ENCODE measurements at regions not wholly inside any gene's neighbourhood (a gene's known extent, or its start where the extent isn't known, plus 50 kb on each side); places are given as distances from the start of the nearest gene placed in this dataset.
"Not testable (repeated sequence)": the region's sequence is repeated elsewhere in the genome, so short reads cannot be mapped to it uniquely, and the experiment has no call there.

DNA sequence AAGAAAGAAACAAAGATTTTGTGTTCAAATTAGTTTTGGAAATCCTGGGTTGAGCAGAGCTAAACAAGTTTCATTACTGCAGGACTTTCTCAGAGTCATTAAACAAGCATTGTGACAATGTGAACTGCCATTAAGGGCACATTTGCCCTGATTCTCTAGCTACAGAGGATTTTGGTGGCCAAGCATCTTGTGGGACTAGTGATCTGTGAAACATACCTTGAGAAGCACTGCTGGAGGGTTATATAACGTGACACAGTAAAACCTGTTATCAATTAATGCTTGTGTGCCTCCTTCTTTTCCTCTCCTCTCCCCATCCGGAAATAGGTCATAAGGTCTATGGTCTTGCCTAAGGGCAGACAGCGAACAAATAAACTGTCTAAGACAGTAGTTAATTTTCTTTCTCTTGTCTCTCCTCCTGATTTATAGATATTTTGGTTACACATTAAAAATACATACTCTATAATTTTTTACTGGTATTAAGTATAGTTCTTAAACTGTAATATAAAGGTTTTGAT, 167.3 kb upstream of the NANOGP8 start:
- DNase-seq = no peak
- Histone ChIP-seq H3K9me3 (no peaks in the 10 kb centered on the region), H3K36me3 (no peaks in the 10 kb centered on the region), H3K27ac (no peak overlapping the region), H3K4me1 (ENCODE audit: insufficient read depth) (no peaks in the 10 kb centered on the region), H3K4me3 (no peak overlapping the region), H3K27me3 (no peaks in the 10 kb centered on the region)
- intact Hi-C loops (cut with DNase I) = no loop called here
- TF ChIP-seq, protein P1, sequence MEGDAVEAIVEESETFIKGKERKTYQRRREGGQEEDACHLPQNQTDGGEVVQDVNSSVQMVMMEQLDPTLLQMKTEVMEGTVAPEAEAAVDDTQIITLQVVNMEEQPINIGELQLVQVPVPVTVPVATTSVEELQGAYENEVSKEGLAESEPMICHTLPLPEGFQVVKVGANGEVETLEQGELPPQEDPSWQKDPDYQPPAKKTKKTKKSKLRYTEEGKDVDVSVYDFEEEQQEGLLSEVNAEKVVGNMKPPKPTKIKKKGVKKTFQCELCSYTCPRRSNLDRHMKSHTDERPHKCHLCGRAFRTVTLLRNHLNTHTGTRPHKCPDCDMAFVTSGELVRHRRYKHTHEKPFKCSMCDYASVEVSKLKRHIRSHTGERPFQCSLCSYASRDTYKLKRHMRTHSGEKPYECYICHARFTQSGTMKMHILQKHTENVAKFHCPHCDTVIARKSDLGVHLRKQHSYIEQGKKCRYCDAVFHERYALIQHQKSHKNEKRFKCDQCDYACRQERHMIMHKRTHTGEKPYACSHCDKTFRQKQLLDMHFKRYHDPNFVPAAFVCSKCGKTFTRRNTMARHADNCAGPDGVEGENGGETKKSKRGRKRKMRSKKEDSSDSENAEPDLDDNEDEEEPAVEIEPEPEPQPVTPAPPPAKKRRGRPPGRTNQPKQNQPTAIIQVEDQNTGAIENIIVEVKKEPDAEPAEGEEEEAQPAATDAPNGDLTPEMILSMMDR (IDR thresholded peaks at IDR 0.05) = no peak
- TF ChIP-seq EP300 (IDR thresholded peaks at IDR 0.05) = no peak
- no peak for TF ChIP-seq POLR2A (IDR thresholded peaks at IDR 0.05)
- 86 to 92% (median 87%) methylated on average over 3 of the region's 3 CpGs for WGBS, 3 donors

DNA sequence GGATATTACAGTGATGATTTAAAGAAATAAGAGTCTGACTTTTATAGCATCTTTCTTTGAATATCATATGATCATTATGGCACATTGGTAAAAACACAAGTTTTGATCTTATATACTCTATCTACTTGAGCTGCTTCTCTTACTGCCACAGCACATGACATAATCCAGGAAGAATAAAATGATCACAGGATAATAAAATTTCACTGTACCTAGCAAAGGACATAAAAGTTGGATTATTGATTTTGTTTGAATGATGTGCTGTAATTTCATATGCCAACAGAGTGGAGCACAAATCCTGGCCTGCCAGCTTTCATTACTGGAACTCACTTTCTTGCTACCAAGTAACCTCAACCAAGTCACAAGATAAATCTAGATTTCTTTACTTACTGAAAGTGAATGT, 162.1 kb upstream of the NANOGP8 start:
- intact Hi-C loops (cut with DNase I) = no loop called here
- no peak overlapping the region for H3K27ac ChIP-seq

DNA sequence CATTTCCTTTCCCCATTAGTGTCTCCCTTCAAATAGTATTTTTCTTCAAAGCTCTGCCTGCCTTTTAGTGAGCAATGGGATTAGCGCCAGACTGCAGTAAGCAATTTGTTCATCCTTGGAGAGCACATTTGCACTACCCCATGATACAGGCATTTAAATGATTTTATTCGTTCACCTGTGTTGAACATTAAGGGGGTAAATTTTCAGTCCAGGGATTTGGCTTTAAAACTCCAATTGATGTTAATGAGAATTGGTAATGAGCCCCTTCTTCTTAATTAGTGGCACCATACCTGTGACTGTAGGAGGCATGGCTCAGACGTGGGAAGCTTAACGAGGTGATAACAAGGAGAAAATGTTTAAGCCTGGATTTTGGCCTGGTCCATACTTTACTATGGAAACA, 161.4 kb upstream of the NANOGP8 start:
- H3K36me3 ChIP-seq = no peaks in the 10 kb centered on the region
- H3K27ac ChIP-seq = no peak overlapping the region
- no peak overlapping the region for H3K4me3 ChIP-seq
- no peaks in the 10 kb centered on the region for H3K4me1 ChIP-seq (ENCODE audit: insufficient read depth)
- no peaks in the 10 kb centered on the region for H3K9me3 ChIP-seq
- no peaks in the 10 kb centered on the region for H3K27me3 ChIP-seq
- DNase-seq = no peak
- intact Hi-C loops (cut with DNase I) = no loop called here
- 65 to 77% (median 71%) methylated on average over 4 of the region's 4 CpGs for WGBS, 3 donors
- no peak for TF ChIP-seq EP300 (IDR thresholded peaks at IDR 0.05)
- TF ChIP-seq POLR2A (IDR thresholded peaks at IDR 0.05) = no peak
- TF ChIP-seq, protein P1 (IDR thresholded peaks at IDR 0.05) = no peak

More for the DNA sequence above, 162.1 kb upstream of the NANOGP8 start:
- H3K27me3 ChIP-seq = no peaks in the 10 kb centered on the region
- H3K4me3 ChIP-seq = no peak overlapping the region
- no peaks in the 10 kb centered on the region for H3K4me1 ChIP-seq (ENCODE audit: insufficient read depth)
- TF ChIP-seq POLR2A (IDR thresholded peaks at IDR 0.05) = no peak
- TF ChIP-seq EP300 (IDR thresholded peaks at IDR 0.05) = no peak
- TF ChIP-seq, protein P1 (IDR thresholded peaks at IDR 0.05) = no peak
- H3K36me3 ChIP-seq = no peaks in the 10 kb centered on the region
- no peaks in the 10 kb centered on the region for H3K9me3 ChIP-seq
- DNase-seq = no peak

DNA sequence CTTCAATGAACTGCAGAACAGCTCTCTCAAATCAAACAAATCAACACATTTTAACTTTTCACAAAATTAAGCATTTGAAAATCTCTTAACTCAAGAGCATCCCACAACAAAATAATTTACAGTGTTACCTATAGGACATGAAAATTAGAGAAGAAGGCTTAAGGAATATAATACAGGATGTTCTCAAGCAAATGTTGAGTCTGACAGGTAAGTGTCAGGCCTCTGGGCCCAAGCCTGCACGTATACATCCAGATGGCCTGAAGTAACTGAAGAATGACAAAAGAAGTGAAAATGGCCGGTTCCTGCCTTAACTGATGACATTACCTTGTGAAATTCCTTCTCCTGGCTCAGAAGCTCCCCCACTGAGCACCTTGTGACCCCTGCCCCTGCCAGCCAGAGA, 160.6 kb upstream of the NANOGP8 start:
- H3K4me1 ChIP-seq (ENCODE audit: insufficient read depth); intact Hi-C loops (cut with DNase I); DNase-seq; H3K27ac ChIP-seq; H3K36me3 ChIP-seq; H3K27me3 ChIP-seq; H3K9me3 ChIP-seq; H3K4me3 ChIP-seq: not testable (repeated sequence)
- 80 to 93% (median 92%) methylated on average over 2 of the region's 2 CpGs for WGBS, 3 donors

DNA sequence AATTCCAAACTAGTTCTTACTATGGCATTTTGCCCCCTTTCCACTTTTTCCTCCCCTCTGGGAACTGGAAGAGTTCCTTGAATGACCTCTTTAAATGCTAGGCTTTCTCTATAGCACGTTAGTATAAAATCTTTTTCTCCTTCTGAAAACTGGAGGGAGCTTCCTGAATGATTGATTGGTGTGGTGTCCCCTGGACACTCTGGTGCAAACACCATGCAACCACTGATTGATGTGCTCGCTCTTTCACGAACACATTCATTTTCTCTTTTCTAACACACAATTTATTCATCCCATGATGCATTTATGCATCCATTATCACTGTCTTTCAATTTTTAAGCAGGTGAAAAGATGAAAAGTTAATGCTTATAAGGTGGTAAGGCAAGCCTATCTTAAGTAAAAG, 159.1 kb upstream of the NANOGP8 start:
- Histone ChIP-seq H3K27ac (no peak overlapping the region), H3K27me3 (no peaks in the 10 kb centered on the region), H3K4me1 (ENCODE audit: insufficient read depth) (no peaks in the 10 kb centered on the region), H3K4me3 (no peak overlapping the region), H3K36me3 (no peaks in the 10 kb centered on the region), H3K9me3 (no peaks in the 10 kb centered on the region)
- TF ChIP-seq, protein P1 (IDR thresholded peaks at IDR 0.05) = no peak
- no peak for TF ChIP-seq EP300 (IDR thresholded peaks at IDR 0.05)
- TF ChIP-seq POLR2A (IDR thresholded peaks at IDR 0.05) = no peak
- no peak for DNase-seq
- intact Hi-C loops (cut with DNase I) = no loop called here
- 78 to 87% (median 79%) methylated on average over 3 of the region's 3 CpGs for WGBS, 3 donors

Data from ovary (tissue), 7 donors.